HFFc6 (cell line): ENCODE measurements at regions not wholly inside any gene's neighbourhood (a gene's known extent, or its start where the extent isn't known, plus 50 kb on each side); places are given as distances from the start of the nearest gene placed in this dataset.

Source experiments
- DNase-seq: peaks from one replicate; pipeline ENCODE4 v3.0.0-alpha.2; 2018
- H3K27ac Mint-ChIP-seq: 2 replicates; pipeline ENCODE4 v1.8.0; 2020; ENCODE audit warnings: mild to moderate bottlenecking, mixed read lengths
- H3K27me3 Mint-ChIP-seq: 2 replicates; pipeline ENCODE4 v1.8.0; 2021; ENCODE audit warnings: mild to moderate bottlenecking, moderate library complexity, mixed read lengths; ENCODE audit not compliant: insufficient read depth
- H3K36me3 Mint-ChIP-seq: 2 replicates; pipeline ENCODE4 v1.8.0; 2021; ENCODE audit warnings: low read depth, mixed read lengths
- H3K4me1 Mint-ChIP-seq: 2 replicates; pipeline ENCODE4 v1.8.0; 2020; ENCODE audit warnings: low read depth, mixed read lengths
- H3K4me3 Mint-ChIP-seq: 2 replicates; pipeline ENCODE4 v1.8.0; 2020; ENCODE audit warnings: mild to moderate bottlenecking, moderate library complexity, mixed read lengths
- H3K9me3 Mint-ChIP-seq: 2 replicates; pipeline ENCODE4 v1.8.0; 2020; ENCODE audit warnings: mild to moderate bottlenecking, mixed read lengths
- TF ChIP-seq, protein P1 (sequence below): fragments of 200-600 bp; sonication (generic); IDR thresholded peaks from 2 replicates; pipeline ENCODE4 v1.5.0; 2021; ENCODE audit warnings: antibody characterized with exemption, mild to moderate bottlenecking

DNA sequence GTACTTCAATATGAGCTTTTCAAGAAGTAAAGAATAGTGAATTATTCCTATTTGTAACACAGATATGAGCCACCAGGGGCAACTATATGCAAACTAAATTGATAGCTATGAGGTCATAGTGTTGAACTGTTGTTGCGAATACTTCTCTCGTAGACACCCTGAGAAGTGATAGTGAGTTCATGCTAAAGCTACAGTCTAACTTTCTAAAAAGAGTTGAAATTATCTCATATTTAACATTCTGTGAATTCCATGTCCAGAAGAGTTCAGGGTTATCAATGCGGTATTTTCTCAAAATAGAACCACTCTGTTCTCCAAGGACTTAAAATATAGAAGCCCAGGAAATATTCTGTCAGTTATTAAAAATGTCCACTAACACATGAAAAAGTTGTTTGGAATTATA, 185.4 kb downstream of the AASDHPPT start:
- no peaks in the 10 kb centered on the region for H3K36me3 Mint-ChIP-seq
- H3K4me1 Mint-ChIP-seq, result no peaks in the 10 kb centered on the region
- no peak overlapping the region for H3K4me3 Mint-ChIP-seq
- H3K9me3 Mint-ChIP-seq, result peaks cover 16% of the 10 kb centered on the region
- no peak for DNase-seq
- H3K27ac Mint-ChIP-seq, result no peak overlapping the region
- H3K27me3 Mint-ChIP-seq, result peaks cover 3% of the 10 kb centered on the region
- TF ChIP-seq, protein P1, sequence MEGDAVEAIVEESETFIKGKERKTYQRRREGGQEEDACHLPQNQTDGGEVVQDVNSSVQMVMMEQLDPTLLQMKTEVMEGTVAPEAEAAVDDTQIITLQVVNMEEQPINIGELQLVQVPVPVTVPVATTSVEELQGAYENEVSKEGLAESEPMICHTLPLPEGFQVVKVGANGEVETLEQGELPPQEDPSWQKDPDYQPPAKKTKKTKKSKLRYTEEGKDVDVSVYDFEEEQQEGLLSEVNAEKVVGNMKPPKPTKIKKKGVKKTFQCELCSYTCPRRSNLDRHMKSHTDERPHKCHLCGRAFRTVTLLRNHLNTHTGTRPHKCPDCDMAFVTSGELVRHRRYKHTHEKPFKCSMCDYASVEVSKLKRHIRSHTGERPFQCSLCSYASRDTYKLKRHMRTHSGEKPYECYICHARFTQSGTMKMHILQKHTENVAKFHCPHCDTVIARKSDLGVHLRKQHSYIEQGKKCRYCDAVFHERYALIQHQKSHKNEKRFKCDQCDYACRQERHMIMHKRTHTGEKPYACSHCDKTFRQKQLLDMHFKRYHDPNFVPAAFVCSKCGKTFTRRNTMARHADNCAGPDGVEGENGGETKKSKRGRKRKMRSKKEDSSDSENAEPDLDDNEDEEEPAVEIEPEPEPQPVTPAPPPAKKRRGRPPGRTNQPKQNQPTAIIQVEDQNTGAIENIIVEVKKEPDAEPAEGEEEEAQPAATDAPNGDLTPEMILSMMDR, result no peak

DNA sequence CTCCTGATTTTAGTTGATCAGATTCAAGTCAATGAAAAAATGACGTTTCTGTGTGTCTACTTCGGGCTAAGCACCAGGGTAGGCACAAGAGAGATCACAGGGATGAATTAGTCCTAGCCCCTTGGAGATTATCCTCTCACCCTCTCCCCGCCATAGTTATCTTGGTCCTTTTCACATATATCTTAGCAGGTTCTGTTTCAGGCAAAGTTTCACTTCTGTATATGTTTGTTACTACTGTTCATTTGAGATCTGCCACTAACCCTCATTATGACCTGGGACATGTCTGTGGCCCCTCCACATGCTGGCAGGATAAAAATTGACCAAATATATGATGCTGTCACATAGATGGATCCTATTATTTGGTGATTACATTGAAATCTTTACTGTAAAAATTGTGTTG, 186.1 kb downstream of the AASDHPPT start:
- no peak for DNase-seq
- H3K36me3 Mint-ChIP-seq, result no peaks in the 10 kb centered on the region
- H3K27ac Mint-ChIP-seq, result no peak overlapping the region
- no peaks in the 10 kb centered on the region for H3K4me1 Mint-ChIP-seq
- TF ChIP-seq, protein P1, result no peak
- peaks cover 3% of the 10 kb centered on the region for H3K27me3 Mint-ChIP-seq
- peaks cover 16% of the 10 kb centered on the region for H3K9me3 Mint-ChIP-seq
- H3K4me3 Mint-ChIP-seq, result no peak overlapping the region

DNA sequence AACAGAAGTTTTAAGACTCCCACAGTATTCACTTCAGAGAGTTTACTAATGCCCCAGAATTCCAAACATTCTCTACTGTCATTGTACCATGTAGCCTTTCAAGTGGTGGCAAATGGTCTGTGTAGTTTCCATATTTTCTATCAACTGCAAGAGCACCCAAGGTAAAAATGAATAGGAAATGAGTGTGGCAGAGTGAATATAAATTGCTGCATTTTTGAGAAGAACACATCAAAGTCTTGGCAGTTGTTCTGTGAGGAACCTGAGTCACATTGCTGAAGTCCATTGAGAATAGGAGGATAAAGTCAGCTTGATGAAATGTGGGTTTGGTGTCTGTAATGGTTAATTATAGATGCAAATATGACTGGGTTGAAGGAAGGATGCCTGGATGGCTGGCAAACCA, 193.6 kb downstream of the AASDHPPT start:
- no peak overlapping the region for H3K4me3 Mint-ChIP-seq
- H3K27ac Mint-ChIP-seq, result no peak overlapping the region
- no peaks in the 10 kb centered on the region; the same call in 1 of the 2 replicates for H3K4me1 Mint-ChIP-seq
- TF ChIP-seq, protein P1, result no peak
- H3K36me3 Mint-ChIP-seq, result no peaks in the 10 kb centered on the region
- H3K27me3 Mint-ChIP-seq, result peaks cover 2% of the 10 kb centered on the region; the same call in 1 of the 2 replicates
- no peak for DNase-seq
- H3K9me3 Mint-ChIP-seq, result peaks cover 13% of the 10 kb centered on the region

DNA sequence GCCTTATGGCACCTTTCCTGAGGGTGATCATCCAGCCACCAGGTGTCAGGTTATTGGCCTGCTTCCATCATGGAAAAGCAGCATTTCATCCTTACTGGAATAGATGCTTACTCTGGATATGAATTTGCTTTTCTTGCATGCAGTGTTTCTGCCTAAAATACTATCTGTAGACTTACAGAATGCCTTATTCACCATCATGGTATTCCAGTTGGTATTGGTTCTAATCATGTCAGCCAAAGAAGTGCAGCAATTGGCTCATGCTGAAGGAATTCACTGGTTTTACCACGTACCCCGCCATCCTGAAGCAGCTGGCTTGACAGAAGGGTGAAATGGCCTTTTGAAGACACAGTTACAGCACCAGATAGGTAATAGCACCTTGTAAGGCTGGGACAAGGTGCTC, 194.2 kb downstream of the AASDHPPT start:
- no peaks in the 10 kb centered on the region for H3K36me3 Mint-ChIP-seq
- TF ChIP-seq, protein P1, result no peak; the same call in 1 of the 2 replicates
- H3K27me3 Mint-ChIP-seq, result peaks cover 2% of the 10 kb centered on the region; the same call in 1 of the 2 replicates
- H3K27ac Mint-ChIP-seq, result no peak overlapping the region
- no peak for DNase-seq
- H3K4me1 Mint-ChIP-seq, result no peaks in the 10 kb centered on the region; the same call in 1 of the 2 replicates
- peaks cover 8% of the 10 kb centered on the region for H3K9me3 Mint-ChIP-seq
- H3K4me3 Mint-ChIP-seq, result no peak overlapping the region

DNA sequence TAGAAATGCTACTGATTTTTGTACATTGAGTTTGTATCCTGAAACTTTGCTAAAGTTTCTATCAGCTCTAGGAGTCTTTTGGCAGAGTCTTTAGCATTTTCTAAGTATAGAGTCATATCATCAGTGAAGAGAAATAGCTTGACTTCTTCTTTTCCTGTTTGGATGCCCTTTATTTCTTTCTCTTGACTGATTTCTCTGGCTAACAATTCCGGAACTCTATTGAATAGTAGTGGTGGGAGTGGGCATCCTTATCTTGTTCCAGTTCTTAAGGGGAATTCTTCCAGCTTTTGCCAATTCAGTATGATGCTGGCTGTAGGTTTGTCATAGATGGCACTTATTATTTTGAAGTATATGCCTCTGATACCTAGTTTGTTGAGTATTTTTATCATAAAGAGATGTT, 197.7 kb downstream of the AASDHPPT start:
- TF ChIP-seq, protein P1, result no peak
- DNase-seq, result no peak
- H3K27ac Mint-ChIP-seq, result no peak overlapping the region
- peaks cover 2% of the 10 kb centered on the region; the same call in 1 of the 2 replicates for H3K27me3 Mint-ChIP-seq
- H3K36me3 Mint-ChIP-seq, result no peaks in the 10 kb centered on the region
- H3K4me1 Mint-ChIP-seq, result no peaks in the 10 kb centered on the region; the same call in 1 of the 2 replicates
- no peaks in the 10 kb centered on the region for H3K9me3 Mint-ChIP-seq
- no peak overlapping the region for H3K4me3 Mint-ChIP-seq

DNA sequence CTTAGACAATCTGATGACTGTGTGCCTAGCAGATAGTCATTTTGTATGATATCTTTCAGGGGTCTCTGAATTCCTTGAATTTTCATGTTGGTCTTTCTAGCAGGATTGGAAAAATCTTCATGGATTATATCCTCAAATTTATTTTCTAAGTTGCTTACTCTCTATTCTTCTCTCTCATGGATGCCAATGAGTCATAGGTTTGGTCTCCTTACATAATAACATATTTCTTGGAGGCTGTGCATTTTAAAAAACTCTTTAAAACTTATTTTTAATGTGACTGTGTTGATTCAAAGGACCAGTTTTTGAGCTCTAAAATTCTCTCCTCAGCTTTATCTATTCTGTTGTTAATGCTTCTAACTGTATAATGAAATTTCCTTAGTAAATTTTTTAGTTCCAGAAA, 198.7 kb downstream of the AASDHPPT start:
- H3K36me3 Mint-ChIP-seq, result no peaks in the 10 kb centered on the region
- no peak for DNase-seq
- peaks cover 3% of the 10 kb centered on the region for H3K4me1 Mint-ChIP-seq
- no peaks in the 10 kb centered on the region for H3K9me3 Mint-ChIP-seq
- H3K4me3 Mint-ChIP-seq, result no peak overlapping the region
- no peak overlapping the region for H3K27ac Mint-ChIP-seq
- no peaks in the 10 kb centered on the region for H3K27me3 Mint-ChIP-seq
- TF ChIP-seq, protein P1, result no peak
